ENCODE measurements at regions not wholly inside any gene's neighbourhood (a gene's known extent, or its start where the extent isn't known, plus 50 kb on each side); places are given as distances from the start of the nearest gene placed in this dataset.

DNA sequence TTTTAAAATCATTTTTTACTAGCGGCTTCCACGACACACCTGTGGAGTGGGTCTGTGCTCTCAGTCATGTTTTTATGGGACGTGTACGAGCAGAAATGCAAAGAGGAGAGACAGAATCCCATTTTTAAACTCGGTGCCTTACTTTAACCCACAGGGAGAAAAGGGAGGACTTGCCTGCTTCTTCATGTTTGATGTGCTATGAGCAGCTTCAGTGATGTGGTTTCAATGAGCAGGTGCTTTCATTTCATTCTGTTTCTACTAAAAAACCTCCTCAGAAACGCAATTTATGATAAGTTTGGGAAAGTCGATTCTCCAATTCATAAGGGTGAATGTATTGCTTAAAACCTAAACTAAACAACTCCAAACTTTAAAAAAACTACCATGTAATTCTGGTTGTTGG lies 537.2 kb downstream of the GATA3 start:
- CTCF ChIA-PET: no interaction called here
- H3K36me3 Mint-ChIP-seq: no peaks in the 10 kb centered on the region
- H3K27ac Mint-ChIP-seq: no peak overlapping the region
- H3K9me3 Mint-ChIP-seq: no peaks in the 10 kb centered on the region
- no peak for DNase-seq
- no peak overlapping the region for H3K4me3 Mint-ChIP-seq
- peaks cover 13% of the 10 kb centered on the region for H3K27me3 Mint-ChIP-seq
- H3K4me1 Mint-ChIP-seq: no peaks in the 10 kb centered on the region

DNA sequence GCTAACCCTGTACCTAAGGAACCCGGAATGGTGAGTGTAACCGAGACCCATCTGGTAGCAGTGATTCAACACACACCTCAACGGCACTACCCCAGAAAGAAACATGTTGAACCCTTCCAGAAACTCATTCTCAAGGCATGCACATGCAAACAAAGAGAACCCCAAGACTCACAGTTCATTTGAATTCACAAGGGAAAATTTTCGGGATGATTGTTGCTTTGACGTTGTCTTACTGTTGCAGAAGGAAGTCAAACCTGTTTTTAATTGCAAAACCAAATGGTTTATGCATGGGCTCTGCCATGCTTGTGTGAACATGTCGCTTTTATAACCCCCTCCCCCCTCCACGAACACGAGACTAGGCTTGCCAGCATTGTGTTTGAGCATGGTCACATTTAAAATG lies 539.7 kb downstream of the GATA3 start:
- Mint-ChIP-seq H3K27ac (no peak overlapping the region), H3K9me3 (no peaks in the 10 kb centered on the region), H3K4me1 (no peaks in the 10 kb centered on the region), H3K27me3 (peaks cover 3% of the 10 kb centered on the region), H3K4me3 (no peak overlapping the region), H3K36me3 (no peaks in the 10 kb centered on the region)
- CTCF ChIA-PET: no interaction called here
- no peak for DNase-seq

DNA sequence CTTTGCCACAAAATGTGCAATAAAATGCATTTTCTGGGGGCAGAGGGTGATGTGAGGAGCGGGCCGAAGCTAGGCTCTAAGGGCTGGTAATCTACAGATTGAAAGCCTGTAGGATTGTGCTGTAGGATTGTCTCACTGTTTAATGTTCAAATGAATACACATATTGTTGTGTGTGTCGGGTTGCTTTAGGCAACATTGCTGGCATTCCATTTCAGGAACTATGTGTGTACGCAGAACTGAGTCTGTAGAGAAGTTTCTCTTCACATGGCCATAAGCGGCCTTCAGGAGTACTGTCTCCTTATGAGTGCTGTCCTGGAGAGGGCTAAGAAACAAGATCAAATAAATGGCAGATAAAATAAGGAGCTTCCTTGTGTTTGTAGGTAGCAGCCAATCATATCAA lies 540.2 kb downstream of the GATA3 start:
- Mint-ChIP-seq H3K36me3 (no peaks in the 10 kb centered on the region), H3K9me3 (no peaks in the 10 kb centered on the region), H3K4me1 (no peaks in the 10 kb centered on the region), H3K27me3 (peaks cover 3% of the 10 kb centered on the region), H3K27ac (no peak overlapping the region), H3K4me3 (no peak overlapping the region)
- CTCF ChIA-PET: no interaction called here
- no peak for DNase-seq

DNA sequence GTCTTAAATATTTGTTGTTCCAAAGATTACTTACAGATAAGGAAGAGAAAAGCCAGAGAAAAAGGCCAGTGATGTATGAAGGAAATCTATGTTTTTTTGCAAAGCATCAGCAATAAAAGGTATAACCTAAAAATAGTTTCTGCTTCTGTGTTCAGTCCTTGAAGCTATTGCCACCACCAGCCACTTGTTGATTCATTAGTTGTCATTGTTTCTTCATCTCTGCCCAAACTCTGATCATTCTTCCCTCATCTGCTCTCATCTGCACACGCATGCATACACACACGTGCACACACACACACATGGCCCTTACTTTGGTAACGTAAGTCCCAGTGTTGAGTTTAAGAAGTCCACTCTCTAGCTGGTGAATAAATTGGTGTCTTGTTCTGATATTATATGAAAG lies 540.7 kb downstream of the GATA3 start:
- Mint-ChIP-seq H3K4me1 (no peaks in the 10 kb centered on the region), H3K36me3 (no peaks in the 10 kb centered on the region), H3K4me3 (no peak overlapping the region), H3K27me3 (peaks cover 1% of the 10 kb centered on the region), H3K27ac (no peak overlapping the region), H3K9me3 (no peaks in the 10 kb centered on the region)
- CTCF ChIA-PET: no interaction called here
- DNase-seq: no peak

DNA sequence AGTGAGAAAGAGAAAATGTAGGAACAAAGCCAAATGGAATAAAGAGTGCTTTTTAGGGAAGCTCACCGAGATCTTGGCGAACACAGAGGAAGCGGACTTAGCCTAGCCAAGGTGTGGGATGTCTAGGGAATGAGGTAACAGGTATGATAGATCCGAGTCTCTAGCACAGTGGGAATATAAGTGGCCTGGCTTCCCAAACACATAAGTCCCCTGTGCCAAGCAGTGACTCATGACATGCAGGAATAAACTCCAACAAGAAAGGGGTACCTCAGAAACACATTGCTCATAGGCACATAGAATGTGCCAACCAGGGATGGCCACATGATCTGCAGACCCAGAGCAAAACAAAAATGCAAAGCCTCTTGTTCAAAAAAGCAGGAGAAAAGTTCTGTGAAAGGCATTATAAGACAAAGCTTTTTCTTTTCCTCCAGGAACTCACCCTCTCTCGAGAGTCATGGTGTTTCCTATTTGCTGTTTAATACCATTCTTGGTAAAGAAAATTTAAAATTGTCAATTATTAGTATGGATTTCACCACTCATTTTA lies 542.5 kb downstream of the GATA3 start:
- H3K4me1 Mint-ChIP-seq: no peaks in the 10 kb centered on the region
- no peaks in the 10 kb centered on the region for H3K9me3 Mint-ChIP-seq
- CTCF ChIA-PET: no interaction called here
- no peaks in the 10 kb centered on the region for H3K27me3 Mint-ChIP-seq
- no peak overlapping the region for H3K27ac Mint-ChIP-seq
- DNase-seq: no peak
- no peaks in the 10 kb centered on the region for H3K36me3 Mint-ChIP-seq
- no peak overlapping the region for H3K4me3 Mint-ChIP-seq

DNA sequence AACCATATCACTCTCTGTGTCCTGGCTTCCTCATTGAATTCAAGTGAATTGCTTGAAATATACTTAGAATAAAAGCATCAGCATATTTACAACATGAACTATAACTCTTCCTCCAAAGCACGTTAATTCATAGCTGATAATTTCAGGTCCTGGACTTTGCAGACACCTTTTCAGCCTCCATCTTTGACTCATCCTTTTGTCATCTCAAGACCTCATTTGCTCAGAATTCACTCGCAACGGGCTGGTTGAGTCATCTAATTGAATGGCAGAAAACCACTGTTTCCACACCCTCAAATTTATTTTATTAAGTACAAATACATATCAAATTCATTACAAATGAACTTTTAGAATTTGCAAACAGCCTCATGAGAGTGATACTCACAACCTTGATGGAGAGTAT lies 545.7 kb downstream of the GATA3 start:
- H3K27ac Mint-ChIP-seq: no peak overlapping the region
- no peaks in the 10 kb centered on the region for H3K27me3 Mint-ChIP-seq
- peaks cover 2% of the 10 kb centered on the region for H3K9me3 Mint-ChIP-seq
- H3K4me1 Mint-ChIP-seq: no peaks in the 10 kb centered on the region
- CTCF ChIA-PET: no interaction called here
- no peak for DNase-seq
- no peak overlapping the region for H3K4me3 Mint-ChIP-seq
- no peaks in the 10 kb centered on the region for H3K36me3 Mint-ChIP-seq

DNA sequence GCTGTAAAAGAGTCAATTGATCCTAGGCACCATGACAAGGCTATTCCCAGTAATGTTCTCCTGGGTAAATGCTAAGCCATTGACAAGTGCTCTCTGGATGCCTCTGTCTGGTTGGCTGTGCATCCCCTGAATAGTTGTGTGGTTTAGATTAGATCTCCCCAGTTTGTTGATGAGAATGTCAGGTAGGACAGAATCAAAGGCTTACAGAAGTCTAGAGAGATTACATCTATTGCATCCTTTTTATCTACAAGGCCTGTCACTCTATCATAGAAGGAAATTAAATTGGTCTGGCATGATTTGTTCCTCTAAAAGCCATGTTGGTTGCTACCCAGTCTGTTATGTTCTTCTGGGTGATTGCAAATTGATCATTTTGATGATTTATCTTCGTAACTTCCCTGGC lies 548.3 kb downstream of the GATA3 start:
- Mint-ChIP-seq H3K9me3 (peaks cover 9% of the 10 kb centered on the region), H3K36me3 (no peaks in the 10 kb centered on the region), H3K27me3 (no peaks in the 10 kb centered on the region), H3K4me1 (no peaks in the 10 kb centered on the region), H3K27ac (no peak overlapping the region), H3K4me3 (no peak overlapping the region)
- CTCF ChIA-PET: no interaction called here
- DNase-seq: no peak

DNA sequence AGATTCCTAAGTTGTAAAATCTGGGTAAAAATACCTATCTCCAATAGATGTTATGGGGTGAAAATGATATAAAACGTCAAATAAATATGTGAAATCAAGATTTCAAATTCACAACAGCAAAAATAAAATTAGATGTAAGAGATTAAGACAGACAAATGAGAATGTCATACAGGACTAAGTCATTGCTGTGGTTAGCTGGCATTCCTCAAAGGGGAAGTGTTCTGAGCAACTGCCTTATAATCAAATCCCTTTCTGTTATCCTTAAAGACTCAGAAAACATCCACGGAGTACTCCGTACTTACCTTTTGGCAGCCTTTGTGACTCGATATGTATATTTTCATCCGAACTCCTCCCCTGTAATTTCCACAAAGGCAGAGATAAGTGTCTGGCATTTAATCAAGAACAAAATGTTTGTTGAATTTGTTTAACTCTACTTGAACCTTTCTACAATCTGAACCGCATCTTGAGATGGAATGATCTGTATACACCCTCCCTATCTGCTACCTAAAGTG lies 559.6 kb downstream of the GATA3 start:
- H3K27me3 Mint-ChIP-seq: peaks cover 7% of the 10 kb centered on the region

DNA sequence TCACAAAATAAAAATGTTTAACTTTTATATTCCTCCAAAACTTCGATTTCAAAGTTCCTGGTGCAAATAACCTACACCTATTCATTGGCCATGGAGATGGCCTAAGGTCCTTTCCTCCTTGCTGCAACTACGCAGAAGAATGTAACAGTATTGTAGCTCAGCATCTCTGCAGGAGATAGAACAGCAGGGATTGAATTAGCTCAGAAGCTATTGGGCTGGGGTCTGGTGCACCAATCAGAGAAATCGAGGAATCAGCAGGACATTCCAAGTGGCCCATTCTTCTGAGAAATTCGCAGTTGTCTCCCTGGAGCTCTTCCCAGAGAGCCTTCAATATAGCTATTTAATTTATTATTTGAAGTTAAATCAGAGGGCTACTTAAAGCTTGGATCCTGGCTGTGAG lies 560.6 kb downstream of the GATA3 start:
- Mint-ChIP-seq H3K27ac (no peak overlapping the region), H3K4me1 (peaks cover 5% of the 10 kb centered on the region), H3K9me3 (no peaks in the 10 kb centered on the region), H3K36me3 (no peaks in the 10 kb centered on the region), H3K4me3 (no peak overlapping the region), H3K27me3 (peaks cover 7% of the 10 kb centered on the region)
- DNase-seq: no peak
- CTCF ChIA-PET: no interaction called here

More for the DNA sequence above, 559.6 kb downstream of the GATA3 start:
- no peak overlapping the region for H3K27ac Mint-ChIP-seq
- peaks cover 5% of the 10 kb centered on the region for H3K4me1 Mint-ChIP-seq
- no peak for DNase-seq
- no peak overlapping the region for H3K4me3 Mint-ChIP-seq
- no peaks in the 10 kb centered on the region for H3K36me3 Mint-ChIP-seq
- CTCF ChIA-PET: no interaction called here
- no peaks in the 10 kb centered on the region for H3K9me3 Mint-ChIP-seq

DNA sequence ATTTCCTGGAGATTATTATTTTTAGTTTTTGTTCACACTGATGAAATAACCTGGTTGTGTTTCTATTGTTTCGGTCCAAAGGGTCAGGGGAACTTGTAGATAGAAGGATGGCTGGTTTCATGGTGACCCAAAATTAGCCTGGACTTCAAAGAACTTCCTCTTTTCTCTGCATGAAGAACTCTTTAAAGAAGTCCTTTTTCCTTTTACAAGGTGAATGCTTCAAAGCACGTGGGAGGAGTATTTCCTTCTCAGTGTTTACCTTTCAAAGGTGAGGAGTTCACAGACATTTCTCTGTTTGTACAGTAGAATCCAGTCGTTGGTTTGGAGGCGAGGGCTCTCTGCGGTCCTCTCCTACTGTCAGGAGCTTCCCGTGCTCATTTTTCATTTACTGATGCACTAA lies 561.7 kb downstream of the GATA3 start:
- H3K9me3 Mint-ChIP-seq: no peaks in the 10 kb centered on the region
- H3K27me3 Mint-ChIP-seq: peaks cover 7% of the 10 kb centered on the region
- no peak overlapping the region for H3K4me3 Mint-ChIP-seq
- peaks cover 5% of the 10 kb centered on the region for H3K4me1 Mint-ChIP-seq
- no peaks in the 10 kb centered on the region for H3K36me3 Mint-ChIP-seq
- CTCF ChIA-PET: no interaction called here
- H3K27ac Mint-ChIP-seq: no peak overlapping the region
- no peak for DNase-seq

DNA sequence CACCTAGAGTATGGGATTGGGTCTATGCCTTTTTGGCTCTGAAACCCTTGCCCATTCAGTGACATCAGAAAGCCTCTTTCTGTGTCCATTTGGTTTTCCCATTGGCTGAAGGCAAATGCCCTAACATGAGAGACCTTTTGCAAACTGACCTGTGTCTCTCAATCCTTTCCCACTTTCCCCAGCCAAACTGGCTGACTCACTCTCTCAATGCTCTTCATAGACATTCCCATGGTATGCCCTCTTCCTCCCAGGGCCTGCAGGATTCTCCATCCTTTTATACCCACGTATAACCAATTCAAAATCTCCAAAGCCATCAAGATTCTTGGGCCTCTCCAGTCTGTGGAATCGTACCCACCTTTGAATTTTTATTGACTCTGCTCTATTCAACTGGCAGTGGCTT lies 563.3 kb downstream of the GATA3 start:
- H3K27ac Mint-ChIP-seq: no peak overlapping the region
- no peaks in the 10 kb centered on the region for H3K9me3 Mint-ChIP-seq
- DNase-seq: no peak
- no peak overlapping the region for H3K4me3 Mint-ChIP-seq
- no peaks in the 10 kb centered on the region for H3K36me3 Mint-ChIP-seq
- H3K27me3 Mint-ChIP-seq: peaks cover 7% of the 10 kb centered on the region
- CTCF ChIA-PET: no interaction called here
- H3K4me1 Mint-ChIP-seq: peaks cover 5% of the 10 kb centered on the region

DNA sequence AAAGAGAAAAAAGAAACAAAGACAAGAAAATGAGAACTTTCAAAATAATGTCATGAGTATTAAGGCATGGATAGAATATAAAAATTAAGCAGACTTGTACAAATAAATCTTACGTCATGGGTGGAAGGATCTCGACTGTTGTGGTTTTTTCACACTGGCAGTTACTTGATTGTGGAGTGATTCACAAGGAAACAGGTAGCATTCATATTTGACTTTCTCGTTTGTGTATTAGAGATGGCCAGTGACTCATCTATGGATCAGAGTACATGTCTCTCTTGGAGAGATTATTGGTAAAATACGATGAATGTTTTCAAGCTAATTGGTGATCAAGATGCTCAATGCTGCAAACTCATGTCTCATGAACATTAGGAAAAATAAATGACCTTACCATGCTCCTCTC lies 564.3 kb downstream of the GATA3 start:
- Mint-ChIP-seq H3K4me3 (no peak overlapping the region), H3K9me3 (no peaks in the 10 kb centered on the region), H3K27ac (no peak overlapping the region), H3K36me3 (no peaks in the 10 kb centered on the region), H3K27me3 (peaks cover 7% of the 10 kb centered on the region), H3K4me1 (peaks cover 5% of the 10 kb centered on the region)
- CTCF ChIA-PET: no interaction called here
- DNase-seq: no peak

DNA sequence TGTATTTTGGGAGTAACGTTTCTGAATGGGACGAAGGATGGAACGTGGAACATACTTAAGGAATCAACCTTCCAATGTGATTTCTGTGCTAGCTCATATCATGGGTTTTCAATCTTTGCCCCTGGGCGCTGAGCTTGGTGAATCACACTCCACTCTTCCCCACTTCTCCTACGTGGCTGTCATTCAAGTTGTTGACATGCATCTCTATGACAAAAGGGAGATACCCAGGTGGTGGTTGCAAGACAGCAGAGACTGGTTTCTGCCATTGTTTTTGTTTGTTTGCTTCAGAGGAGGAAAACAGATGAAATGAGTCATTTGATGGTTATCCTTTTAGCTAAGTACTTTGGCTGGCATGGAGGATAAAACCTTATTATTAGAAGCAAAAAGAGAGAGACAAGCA lies 573.9 kb downstream of the GATA3 start:
- Mint-ChIP-seq H3K27me3 (no peaks in the 10 kb centered on the region), H3K27ac (no peak overlapping the region), H3K4me1 (no peaks in the 10 kb centered on the region), H3K36me3 (no peaks in the 10 kb centered on the region), H3K9me3 (no peaks in the 10 kb centered on the region), H3K4me3 (no peak overlapping the region)
- no peak for DNase-seq
- CTCF ChIA-PET: no interaction called here

DNA sequence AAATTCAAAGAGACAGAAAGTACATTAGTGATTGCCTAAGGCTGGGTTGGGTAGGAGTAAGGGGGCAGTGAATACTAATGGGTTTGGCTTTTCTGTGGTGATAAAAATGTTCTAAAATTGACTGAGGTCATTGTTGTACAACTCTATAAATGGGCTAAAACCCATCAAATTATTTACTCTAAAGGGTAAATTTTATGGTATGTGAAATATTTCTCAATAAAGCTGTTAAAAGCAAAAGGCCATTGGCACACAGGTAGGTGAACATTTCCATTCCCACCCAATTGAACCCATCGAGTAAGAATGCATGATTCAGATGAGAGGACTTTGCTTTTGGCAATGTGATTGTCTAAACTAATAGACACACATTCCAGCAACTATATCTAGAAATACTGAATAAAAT lies 579.4 kb downstream of the GATA3 start:
- no peak overlapping the region for H3K4me3 Mint-ChIP-seq
- H3K4me1 Mint-ChIP-seq: no peaks in the 10 kb centered on the region
- CTCF ChIA-PET: no interaction called here
- no peak for DNase-seq
- no peaks in the 10 kb centered on the region for H3K27me3 Mint-ChIP-seq
- H3K9me3 Mint-ChIP-seq: no peaks in the 10 kb centered on the region
- no peak overlapping the region for H3K27ac Mint-ChIP-seq
- H3K36me3 Mint-ChIP-seq: no peaks in the 10 kb centered on the region

DNA sequence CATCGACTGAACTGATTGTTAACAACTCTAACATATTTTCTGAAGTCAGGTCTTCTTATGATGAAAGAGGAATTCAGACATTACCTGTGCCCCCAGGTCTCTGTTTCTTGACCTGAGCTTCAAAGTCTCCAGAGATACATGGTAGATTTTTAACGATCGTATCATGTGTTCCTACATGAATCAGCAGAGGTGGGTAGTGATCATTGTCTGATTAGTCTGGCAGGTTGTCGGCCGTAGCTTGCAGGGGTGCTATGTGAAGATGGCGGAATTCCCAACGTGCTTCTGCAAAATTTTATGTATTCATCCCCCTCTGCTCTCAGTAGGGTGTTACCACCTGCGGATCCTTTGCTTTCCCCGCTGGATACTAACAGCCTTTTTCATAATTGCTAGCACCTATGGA lies 581.9 kb downstream of the GATA3 start:
- peaks cover 4% of the 10 kb centered on the region for H3K27me3 Mint-ChIP-seq
- no peak for DNase-seq
- H3K9me3 Mint-ChIP-seq: no peaks in the 10 kb centered on the region
- H3K27ac Mint-ChIP-seq: no peak overlapping the region
- H3K4me1 Mint-ChIP-seq: no peaks in the 10 kb centered on the region
- H3K4me3 Mint-ChIP-seq: no peak overlapping the region
- no peaks in the 10 kb centered on the region for H3K36me3 Mint-ChIP-seq
- CTCF ChIA-PET: no interaction called here

DNA sequence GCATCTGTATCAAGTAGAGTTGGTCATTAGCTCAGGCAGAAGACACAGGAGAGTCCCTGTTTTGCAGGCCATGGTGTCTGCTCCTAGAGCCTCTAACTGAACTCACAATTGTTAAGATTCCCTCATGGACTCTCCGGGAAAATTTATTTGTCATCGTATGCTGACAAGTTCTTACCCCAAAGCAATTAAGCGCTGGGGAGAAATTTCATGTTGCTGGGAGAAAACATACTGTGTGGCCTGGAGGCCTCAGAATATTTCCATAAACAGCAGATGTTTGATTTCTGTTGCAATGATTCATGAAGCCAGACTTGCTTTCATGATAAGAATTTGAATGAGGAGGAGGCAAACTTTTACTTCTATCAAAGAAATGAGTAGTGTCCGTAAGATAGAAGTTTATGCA lies 583.2 kb downstream of the GATA3 start:
- Mint-ChIP-seq H3K27me3 (peaks cover 4% of the 10 kb centered on the region), H3K4me1 (no peaks in the 10 kb centered on the region), H3K27ac (no peak overlapping the region), H3K4me3 (no peak overlapping the region), H3K9me3 (no peaks in the 10 kb centered on the region), H3K36me3 (no peaks in the 10 kb centered on the region)
- no peak for DNase-seq
- CTCF ChIA-PET: no interaction called here

Measured in activated naive CD4-positive, alpha-beta T cell treated with anti-CD3 and anti-CD28 coated beads, Interleukin-2, amount 10 ng/mL, durations not matched to agents 7 days and 5 days (primary cell).